ENCODE measurements at regions not wholly inside any gene's neighbourhood (a gene's known extent, or its start where the extent isn't known, plus 50 kb on each side); places are given as distances from the start of the nearest gene placed in this dataset.

DNA sequence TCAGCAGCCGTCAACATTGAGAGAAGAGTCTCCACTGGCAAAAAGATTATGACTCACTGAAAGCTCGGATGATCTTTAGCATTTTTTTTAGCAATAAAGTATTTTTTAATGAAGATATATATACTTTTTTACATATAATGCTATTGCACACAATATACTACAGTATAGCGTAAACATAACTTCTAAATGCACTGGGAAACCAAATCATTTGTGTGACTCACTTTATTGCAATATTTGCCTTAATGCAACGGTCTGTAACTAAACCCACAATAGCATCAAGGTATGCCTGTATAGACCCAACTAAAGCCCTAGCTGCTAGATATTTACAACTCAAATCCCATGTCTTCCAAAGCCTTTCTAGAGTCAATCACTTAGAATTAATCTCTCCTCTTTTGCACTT is 52.3 kb upstream of the EDNRA start:
- no peak for DNase-seq (ENCODE audit: low spot score in 2 of 2)
- no peak for ATAC-seq
- Mint-ChIP-seq H3K9me3 (no peaks in the 10 kb centered on the region), H3K36me3 (no peaks in the 10 kb centered on the region), H3K27ac (no peak overlapping the region), H3K4me3 (no peak overlapping the region), H3K4me1 (no peaks in the 10 kb centered on the region)

DNA sequence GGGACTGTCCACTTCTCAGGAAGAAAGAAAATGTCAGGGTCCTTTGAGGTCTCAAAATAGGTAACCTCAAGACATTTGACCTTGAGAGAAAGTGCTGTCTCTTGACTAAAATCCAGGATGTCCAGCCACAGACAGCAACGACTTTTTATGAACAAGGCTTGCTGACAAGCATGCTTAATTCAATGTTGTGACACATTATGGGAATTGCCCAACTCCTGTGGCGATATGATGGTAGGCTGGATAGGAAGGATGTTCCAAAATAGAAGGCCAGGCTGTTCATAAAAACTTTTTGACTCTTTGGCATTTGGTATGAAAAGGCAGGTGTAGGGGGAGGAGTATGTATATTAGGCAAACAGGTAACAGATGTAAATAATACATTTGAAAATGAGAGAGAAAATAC is 50.8 kb upstream of the EDNRA start:
- H3K4me1 Mint-ChIP-seq: no peaks in the 10 kb centered on the region
- H3K9me3 Mint-ChIP-seq: no peaks in the 10 kb centered on the region
- no peak for DNase-seq (ENCODE audit: low spot score in 2 of 2)
- ATAC-seq: no peak
- no peak overlapping the region for H3K27ac Mint-ChIP-seq
- H3K4me3 Mint-ChIP-seq: no peak overlapping the region
- H3K36me3 Mint-ChIP-seq: no peaks in the 10 kb centered on the region
